Forelimb muscle (tissue), 1 donor: ENCODE measurements at regions not wholly inside any gene's neighbourhood (a gene's known extent, or its start where the extent isn't known, plus 50 kb on each side); places are given as distances from the start of the nearest gene placed in this dataset.

Source experiments
- DNase-seq: peaks from one replicate; pipeline ENCODE4 v3.0.0-alpha.2; 2013; ENCODE audit warnings: low read depth

GRCh38 chr10:31754803-31755624 is 173.6 kb downstream of the ARHGAP12 start:
- no peak for DNase-seq

DNA sequence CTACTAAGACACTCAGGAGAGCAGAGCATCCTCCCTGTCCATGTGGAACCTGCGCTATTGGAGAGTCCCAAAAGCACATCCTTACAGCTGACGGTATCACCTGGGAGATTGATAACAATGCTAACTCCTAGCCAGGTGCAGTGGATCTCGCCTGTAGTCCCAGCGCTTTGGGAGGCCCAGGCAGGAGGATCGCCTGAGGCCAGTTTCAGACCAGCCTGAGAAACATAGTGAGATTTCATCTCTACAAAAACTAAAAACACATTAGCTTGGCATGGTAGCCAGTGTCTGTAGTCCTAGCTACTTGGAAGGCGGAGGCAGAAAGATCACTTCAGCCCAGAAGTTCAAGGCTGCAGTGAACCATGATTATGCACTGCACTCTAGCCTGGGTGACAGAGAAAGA is 174.9 kb downstream of the ARHGAP12 start:
- DNase-seq: no peak

DNA sequence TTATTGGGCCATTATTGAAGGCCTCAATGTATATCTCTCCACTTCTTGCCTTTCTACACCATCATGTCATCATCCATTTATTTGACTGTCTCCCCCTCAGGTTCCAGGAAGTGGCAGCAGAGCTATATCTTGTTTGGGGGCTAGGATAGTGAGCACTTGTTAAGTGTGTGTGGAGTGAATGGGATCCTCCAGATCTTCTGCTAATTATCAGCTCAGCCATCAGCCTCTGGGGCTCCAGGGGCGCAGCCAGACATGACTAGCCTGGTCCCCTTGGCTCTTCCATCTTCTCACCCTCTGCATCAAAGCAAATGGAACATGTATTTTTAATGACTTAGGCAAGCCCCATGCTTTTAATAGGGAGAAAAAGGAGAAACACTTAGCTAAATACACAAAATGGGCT is 176.5 kb downstream of the ARHGAP12 start:
- DNase-seq: no peak

DNA sequence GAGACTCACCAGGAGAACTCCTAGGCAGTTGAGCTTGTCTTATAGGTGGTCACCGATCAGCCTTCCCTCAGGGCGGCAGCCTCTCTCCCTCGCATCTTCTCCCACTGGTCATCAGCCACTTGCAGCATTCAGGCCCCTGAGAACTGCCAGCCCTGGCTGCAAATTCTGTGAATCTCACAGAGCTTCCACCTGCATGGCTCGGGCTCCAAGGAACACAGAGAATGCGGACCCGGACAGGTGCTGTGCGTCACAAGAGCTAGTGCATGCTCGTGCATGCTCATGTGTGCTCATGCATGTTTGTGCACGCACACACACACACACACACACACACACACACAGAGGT is 176.9 kb downstream of the ARHGAP12 start:
- DNase-seq: no peak

DNA sequence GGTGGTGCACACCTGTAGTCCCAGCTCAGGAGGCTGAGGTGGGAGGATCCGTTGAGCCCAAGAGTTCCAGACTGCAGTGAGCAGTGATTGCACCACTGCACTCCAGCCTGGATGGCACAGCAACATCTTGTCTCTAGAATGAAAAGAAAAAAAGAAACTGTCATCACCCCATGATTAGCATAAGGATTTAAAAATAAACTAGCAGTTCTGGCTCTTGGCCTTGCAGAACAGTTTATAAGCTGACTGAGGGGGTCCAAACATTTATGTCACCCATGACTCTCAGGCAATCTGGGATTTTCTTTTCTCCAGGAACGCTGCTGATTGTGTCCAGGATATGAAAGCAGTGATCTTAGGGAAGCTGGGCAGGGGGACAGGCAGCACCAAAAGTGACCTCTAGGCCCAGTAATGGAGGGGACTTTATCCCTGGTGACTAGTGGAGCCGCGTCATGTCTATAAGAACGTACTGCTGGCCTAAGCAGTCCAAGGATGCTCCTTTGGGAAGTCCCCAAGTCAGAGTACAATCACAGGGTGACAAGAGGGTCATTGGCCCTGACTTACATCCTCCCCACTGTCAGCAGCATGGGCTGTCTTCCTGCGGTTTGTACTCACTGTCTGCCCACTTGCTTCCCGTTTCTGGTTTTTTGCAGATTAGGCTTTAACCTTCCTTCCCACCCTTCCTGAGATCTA is 177.4 kb downstream of the ARHGAP12 start:
- no peak for DNase-seq

DNA sequence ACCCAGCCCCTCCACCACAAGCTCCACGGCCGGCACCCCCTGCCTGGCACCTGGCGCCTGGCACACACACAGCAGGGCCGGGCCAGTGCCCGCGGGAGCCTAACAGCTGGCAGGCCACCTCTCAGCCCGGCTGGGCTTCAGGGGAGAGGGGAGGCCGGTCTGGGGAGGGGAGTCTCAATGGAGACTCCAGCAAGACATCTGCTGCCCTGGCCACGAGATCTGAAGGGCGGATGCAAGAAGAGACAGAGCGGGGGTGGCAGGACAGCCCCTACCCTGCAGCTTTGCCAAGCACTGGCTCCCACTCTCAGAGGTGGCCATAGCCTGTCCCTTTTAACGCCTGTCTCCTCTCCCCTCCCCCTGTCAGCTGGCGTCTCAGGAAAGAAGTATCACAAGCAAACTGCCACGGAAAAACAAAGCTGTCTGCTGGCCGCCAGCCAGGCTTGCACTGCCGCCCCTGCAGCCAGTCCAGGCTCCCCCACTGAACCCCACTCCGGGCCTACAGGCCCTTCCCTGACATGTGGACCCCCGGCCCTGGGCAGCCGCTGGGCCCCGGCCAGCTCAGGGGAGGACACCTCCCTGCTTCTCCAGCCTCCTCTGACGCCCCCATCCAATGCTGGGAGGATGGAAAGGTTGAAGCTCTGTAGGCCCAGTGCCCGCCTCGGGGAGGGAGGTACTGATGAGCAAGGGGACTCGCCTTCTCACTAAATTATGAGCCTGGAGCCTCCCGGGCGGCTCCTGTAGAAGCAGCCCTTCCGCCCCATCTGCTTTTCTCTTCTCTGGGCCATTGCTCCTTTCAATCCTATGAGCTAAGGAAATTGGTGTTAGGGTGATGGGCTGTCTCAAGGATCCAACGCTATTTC is 178.4 kb downstream of the ARHGAP12 start:
- no peak for DNase-seq

- no peak for DNase-seq
These were observed 179.3 kb downstream of the ARHGAP12 start for GRCh38 chr10:31749301-31749700.

DNA sequence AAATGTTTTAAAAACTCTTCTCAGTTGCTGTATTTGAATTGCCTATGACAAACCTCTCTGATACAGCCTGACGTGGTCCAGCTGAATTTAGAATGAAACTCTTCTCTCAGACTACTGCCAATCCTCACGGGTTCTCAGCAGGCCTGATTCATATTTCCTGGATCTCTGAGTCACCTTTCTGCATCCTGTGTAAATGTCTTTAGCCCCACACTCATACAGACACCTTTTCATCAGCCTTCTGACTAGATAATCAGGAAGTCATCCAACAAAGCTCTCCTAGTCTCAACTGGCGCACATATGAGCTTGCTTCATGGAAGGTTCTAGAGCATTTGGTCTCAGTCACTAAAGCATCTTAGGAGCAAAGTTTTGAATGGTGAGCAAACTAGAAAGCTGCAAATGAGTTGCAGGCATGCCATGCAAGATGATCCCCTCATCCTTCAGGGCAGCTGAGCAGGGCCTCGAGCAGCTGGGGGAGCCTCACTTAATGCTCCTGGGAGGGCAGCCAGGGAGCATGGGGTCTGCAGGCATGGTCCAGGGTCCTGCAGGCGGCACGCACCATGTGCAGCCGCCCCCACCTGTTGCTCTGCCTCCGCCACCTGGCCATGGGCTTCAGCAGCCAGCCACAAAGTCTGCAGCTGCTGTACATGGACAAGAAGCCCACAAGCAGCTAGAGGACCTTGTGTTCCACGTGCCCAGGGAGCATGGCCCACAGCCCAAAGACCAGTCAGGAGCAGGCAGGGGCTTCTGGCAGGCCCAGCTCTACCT is 182.8 kb downstream of the ARHGAP12 start:
- no peak for DNase-seq

GRCh38 chr10:31744025-31744424 is 184.6 kb downstream of the ARHGAP12 start:
- DNase-seq: no peak

DNA sequence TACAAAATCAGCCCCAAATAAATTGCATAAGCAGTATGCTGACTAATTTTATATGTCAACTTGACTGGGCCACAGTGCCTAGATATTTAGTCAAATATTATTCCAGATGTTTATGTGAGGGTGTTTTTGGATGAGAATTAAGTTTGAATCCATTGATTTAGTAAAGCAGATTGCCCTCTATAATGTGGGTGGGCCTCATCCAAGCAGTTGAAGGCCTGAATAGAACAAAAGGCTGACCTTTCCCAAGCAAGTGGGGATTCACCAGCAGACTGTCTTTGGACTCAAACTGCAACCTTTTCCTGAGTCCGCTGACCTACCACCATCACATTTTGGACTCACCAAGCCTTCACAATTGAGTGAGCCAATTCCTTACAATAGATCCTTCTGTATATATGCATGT is 186.4 kb downstream of the ARHGAP12 start:
- DNase-seq: no peak

DNA sequence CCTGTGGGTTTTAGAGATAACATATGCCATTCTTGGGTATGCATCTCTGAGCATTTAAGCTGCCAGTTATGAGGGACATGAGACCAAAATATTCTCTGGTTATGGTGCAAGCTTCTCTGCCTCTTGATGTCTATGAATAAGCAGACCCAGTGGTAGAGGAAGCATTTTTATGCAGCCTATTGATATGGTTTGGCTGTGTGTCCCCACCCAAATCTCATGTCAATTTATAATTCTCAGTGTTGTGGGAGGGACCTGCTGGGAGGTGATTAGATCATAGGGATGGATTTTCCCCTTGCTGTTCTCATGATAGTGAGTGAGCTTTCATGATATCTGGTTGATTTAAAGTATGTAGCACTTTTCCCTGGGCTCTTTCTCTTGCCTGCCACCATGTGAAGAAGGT is 187.2 kb downstream of the ARHGAP12 start:
- DNase-seq: no peak

GRCh38 chr10:31739711-31740110 is 188.9 kb downstream of the ARHGAP12 start:
- DNase-seq: no peak

DNA sequence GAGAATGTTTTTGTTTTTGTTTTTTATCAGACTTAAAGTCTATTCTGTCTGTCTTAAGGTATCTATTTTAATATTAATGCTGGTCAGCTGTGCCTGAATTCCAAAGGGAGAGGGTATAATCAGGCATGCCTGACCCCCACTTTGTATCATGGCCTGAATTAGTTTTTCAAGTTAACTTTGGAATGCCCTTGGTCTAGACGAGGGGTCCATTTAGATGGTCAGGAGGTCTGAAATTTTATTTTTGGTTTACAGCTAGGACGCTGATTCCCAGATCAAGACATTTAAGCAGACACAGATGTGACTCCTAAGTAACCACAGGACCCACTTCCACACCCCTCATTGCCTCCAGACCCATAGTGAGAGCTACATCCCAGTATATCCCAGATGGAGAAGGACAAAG is 189.5 kb downstream of the ARHGAP12 start:
- no peak for DNase-seq

DNA sequence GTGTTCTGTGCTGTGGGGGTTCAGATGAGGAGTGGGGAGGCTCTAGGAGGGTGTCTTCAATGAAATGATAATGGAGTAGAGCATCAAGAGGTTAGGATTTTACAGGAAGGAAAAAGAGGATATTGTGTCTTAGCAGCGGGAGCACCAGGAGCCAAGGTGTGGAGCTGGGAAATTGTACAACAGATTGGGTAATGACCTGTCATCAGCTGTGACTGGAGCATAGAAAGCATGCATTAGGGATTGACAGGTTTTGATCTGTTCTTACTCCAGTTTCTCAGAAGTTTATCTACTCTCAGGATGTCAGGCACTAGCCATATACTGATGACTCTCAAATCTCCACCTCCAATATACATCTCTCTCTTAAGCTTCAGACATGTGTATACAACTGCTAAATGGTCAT is 196.9 kb downstream of the ARHGAP12 start:
- DNase-seq: no peak

- DNase-seq: no peak
These were observed 197.9 kb downstream of the ARHGAP12 start for GRCh38 chr10:31730776-31731175.

DNA sequence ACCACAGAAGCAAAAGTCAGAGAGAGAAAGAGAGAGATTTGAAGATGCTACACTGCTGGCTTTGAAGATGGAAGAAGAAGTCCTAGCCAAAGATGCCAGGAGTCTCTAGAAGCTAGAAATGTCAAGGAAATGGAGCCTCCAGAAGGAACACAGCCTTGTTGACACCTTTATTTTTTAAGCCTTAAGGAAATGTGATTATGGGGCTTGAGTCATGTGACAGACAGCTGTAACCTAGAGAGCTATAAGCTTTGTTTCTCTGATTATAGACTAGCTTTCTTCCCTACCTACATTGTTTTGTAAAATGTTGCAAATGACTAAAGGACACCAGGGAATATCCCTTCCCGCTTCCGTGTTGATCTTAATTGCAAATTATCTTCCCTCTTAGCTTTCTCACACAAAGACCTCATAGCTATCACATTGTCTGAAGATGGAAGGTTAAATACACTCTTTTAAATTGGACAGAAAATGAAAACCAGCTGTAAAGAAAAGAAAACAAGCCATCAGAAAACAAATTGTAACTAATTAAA is 199.9 kb downstream of the ARHGAP12 start:
- DNase-seq: no peak

- no peak for DNase-seq
These were observed 203.2 kb downstream of the ARHGAP12 start for GRCh38 chr10:31725436-31725835.

DNA sequence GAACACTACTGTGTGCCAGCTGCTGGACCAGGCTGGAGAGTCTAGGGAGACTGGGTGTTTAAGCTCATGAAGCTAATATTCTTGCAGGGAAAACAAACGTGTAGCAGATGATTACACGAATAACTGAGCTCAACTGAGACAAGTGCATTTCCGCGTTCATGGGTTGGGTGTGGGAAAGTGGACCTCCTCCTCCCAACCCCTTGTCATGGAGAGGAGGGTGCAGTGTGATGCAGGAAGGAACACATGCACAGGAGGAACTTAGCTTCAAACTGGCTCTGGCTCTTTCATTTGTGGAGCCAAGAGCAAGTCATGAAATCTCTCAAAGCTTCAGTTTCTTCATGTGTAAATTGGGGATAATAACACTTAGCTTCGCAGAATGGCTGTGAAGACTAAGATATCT is 204.3 kb downstream of the ARHGAP12 start:
- no peak for DNase-seq

DNA sequence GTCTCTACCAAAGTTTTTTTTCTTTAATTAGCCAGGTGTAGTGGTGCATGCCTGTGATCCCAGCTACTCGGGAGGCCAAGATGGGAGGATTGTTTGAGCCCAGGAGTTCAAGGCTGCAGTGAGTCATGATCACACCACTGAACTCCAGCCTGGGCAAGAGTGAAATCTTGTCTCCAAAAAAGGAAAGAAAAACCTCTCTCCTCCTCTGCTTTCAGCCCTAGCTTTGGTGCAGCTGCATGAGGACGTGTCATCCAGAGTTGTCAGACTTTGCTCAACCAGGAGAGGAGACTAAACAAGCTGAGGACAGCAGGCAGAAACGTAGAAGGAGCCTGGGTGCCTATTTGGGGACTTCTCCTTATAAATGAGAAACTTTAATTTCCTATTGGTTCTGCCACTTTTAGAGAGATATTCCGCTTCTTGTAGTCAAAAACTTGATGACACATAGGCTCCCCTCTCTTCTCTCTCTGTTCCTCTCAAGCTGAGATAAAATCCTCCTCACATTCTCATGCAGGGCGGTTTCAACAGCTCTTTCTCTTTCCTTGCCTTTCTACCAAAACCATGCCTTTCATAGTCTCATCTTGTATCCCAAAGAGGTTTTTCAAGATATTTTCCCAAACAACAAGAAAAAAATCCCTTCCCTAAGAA is 205.4 kb downstream of the ARHGAP12 start:
- DNase-seq: no peak

DNA sequence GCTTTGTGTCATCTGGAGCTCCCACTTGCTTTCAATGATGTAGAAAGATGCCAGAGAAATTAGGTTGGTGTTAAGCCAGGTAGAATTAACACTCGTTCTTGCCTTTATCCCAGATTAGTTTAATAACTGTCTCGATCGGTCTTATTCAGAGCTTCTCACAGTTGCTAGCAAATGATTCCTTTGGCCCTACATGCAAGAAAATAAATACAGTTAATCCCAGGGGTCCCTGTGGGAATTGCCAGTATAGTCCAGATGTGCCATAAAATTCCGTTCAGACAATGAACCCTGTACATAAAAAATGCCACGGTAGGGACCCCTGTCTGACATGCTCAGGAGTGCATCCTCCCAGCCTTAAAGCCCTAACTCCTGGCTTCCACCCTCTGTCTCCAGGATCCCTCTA is 207.5 kb downstream of the ARHGAP12 start:
- DNase-seq: no peak

DNA sequence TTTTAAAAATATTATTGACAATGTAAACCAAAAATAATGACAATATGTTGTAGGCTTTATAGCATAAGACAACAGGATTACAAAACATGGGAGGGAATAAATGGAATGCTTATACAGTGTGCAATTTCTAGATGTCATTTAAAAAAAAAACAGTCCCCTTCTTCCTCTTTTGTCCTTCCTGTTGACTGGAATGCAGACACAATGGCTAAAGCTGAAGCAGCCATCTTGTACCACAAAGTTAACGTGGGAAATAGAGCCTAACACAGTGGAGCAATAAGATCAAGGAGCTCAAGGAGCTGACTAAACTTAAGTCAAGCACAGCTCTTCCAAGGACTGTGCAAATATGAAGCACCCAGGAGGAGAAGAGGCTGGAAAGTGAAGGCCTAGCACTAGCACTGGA is 208.1 kb downstream of the ARHGAP12 start:
- no peak for DNase-seq
